SU-DHL-6 (cell line): ENCODE measurements at regions not wholly inside any gene's neighbourhood (a gene's known extent, or its start where the extent isn't known, plus 50 kb on each side); places are given as distances from the start of the nearest gene placed in this dataset.

ENCODE experiments used
- EZH2phosphoT487 ChIP-seq: fragments of 200-600 bp; sonication (generic), shearing (Covaris generic); conservative IDR thresholded peaks from 2 replicates; pipeline ENCODE4 v1.6.1; 2018; ENCODE audit warnings: mild to moderate bottlenecking, antibody characterized with exemption, low read length, moderate library complexity, mixed read lengths
- TF ChIP-seq, protein P1 (sequence below): fragments of 200-600 bp; sonication (generic); IDR thresholded peaks from one replicate; pipeline ENCODE4 v1.5.1; 2017; ENCODE audit warnings: antibody characterized with exemption, mild to moderate bottlenecking, low read length, moderate library complexity; ENCODE audit not compliant: insufficient read depth, poor library complexity, severe bottlenecking

GRCh38 chr1:83588140-83588539 lies 410.8 kb downstream of the TTLL7 start:
- no peak for TF ChIP-seq EZH2phosphoT487
- TF ChIP-seq, protein P1, sequence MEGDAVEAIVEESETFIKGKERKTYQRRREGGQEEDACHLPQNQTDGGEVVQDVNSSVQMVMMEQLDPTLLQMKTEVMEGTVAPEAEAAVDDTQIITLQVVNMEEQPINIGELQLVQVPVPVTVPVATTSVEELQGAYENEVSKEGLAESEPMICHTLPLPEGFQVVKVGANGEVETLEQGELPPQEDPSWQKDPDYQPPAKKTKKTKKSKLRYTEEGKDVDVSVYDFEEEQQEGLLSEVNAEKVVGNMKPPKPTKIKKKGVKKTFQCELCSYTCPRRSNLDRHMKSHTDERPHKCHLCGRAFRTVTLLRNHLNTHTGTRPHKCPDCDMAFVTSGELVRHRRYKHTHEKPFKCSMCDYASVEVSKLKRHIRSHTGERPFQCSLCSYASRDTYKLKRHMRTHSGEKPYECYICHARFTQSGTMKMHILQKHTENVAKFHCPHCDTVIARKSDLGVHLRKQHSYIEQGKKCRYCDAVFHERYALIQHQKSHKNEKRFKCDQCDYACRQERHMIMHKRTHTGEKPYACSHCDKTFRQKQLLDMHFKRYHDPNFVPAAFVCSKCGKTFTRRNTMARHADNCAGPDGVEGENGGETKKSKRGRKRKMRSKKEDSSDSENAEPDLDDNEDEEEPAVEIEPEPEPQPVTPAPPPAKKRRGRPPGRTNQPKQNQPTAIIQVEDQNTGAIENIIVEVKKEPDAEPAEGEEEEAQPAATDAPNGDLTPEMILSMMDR: no peak
